NB4 (cell line): ENCODE measurements at regions not wholly inside any gene's neighbourhood (a gene's known extent, or its start where the extent isn't known, plus 50 kb on each side); places are given as distances from the start of the nearest gene placed in this dataset.

Experiments used
- MYC ChIP-seq: IDR thresholded peaks from 2 replicates; pipeline ENCODE4 v1.6.1; 2011; ENCODE audit warnings: low read depth, low read length
- POLR2A ChIP-seq: IDR thresholded peaks from 2 replicates; pipeline ENCODE4 v1.6.1; 2011; ENCODE audit warnings: mild to moderate bottlenecking; ENCODE audit not compliant: insufficient read length; ENCODE audit errors: extremely low read depth
- TF ChIP-seq, protein P1 (sequence below): IDR thresholded peaks from 2 replicates; pipeline ENCODE4 v1.6.1; 2011; ENCODE audit warnings: low read depth, low read length
- TF ChIP-seq, protein P2 (sequence below): IDR thresholded peaks from one replicate; pipeline ENCODE4 v1.5.1; 2012; ENCODE audit warnings: low read depth, low read length

DNA sequence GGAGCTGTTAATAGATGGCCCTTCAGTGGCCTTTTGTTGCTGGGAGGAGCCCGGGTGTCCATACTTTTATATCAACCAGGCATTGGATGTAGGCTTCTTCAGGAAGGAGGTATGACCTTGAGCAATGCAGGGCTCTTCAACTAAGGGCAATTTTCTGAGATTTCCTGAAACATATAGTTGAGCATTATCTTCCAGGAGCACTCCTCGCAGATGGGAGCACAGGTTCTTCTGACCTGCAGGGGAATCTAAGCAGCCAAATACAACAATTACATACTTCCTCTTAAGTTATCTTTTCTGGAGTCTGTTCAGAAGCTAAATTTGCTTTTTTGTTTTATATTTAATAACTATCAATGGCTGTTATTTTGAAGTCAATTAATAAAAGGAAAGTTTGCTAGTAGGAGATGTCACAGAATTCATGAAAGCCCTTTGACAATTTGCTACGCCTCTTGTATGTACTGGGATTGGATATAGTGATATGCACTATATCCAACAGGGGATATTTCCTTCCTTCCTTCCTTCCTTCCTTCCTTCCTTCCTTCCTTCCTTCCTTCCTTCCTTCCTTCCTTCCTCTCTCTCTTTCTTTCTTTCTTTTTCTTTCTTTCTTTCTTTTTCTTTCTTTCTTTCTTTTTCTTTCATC is 422.6 kb upstream of the NEGR1 start:
- TF ChIP-seq, protein P1, sequence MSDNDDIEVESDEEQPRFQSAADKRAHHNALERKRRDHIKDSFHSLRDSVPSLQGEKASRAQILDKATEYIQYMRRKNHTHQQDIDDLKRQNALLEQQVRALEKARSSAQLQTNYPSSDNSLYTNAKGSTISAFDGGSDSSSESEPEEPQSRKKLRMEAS, result no peak
- TF ChIP-seq, protein P2, sequence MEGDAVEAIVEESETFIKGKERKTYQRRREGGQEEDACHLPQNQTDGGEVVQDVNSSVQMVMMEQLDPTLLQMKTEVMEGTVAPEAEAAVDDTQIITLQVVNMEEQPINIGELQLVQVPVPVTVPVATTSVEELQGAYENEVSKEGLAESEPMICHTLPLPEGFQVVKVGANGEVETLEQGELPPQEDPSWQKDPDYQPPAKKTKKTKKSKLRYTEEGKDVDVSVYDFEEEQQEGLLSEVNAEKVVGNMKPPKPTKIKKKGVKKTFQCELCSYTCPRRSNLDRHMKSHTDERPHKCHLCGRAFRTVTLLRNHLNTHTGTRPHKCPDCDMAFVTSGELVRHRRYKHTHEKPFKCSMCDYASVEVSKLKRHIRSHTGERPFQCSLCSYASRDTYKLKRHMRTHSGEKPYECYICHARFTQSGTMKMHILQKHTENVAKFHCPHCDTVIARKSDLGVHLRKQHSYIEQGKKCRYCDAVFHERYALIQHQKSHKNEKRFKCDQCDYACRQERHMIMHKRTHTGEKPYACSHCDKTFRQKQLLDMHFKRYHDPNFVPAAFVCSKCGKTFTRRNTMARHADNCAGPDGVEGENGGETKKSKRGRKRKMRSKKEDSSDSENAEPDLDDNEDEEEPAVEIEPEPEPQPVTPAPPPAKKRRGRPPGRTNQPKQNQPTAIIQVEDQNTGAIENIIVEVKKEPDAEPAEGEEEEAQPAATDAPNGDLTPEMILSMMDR, result no peak
- TF ChIP-seq POLR2A, result no peak
- no peak for TF ChIP-seq MYC
